A673 (cell line): ENCODE measurements at regions not wholly inside any gene's neighbourhood (a gene's known extent, or its start where the extent isn't known, plus 50 kb on each side); places are given as distances from the start of the nearest gene placed in this dataset.

Source experiments
- BruUV-seq: library from RNA; stranded (reverse); fragments of 400-500 nt; replicated peaks from 2 replicates; lab custom pipeline; 2021; lab: Mats Ljungman, UMichigan
- CTCF ChIA-PET: fragments of 300-600 bp; sonication (Branson Sonifier 250); formaldehyde crosslinking; loops from one replicate; lab custom pipeline; 2022; ENCODE audit warnings: antibody characterized with exemption; lab: Charles Lee
- POLR2A ChIA-PET: fragments of 300-600 bp; sonication (Branson Sonifier 250); formaldehyde crosslinking; loops from one replicate; lab custom pipeline; 2022; ENCODE audit warnings: antibody characterized with exemption; ENCODE audit not compliant: low non-redundant PET; lab: Charles Lee
- DNase-seq: peaks from one replicate; pipeline ENCODE4 v3.0.0-alpha.2; 2015; ENCODE audit warnings: low spot score
- H3K27ac ChIP-seq: fragments of 200-600 bp; sonication (generic); 2 replicates; pipeline ENCODE4 v1.5.1; 2016; ENCODE audit warnings: mixed run types, low read depth, mild to moderate bottlenecking, mixed read lengths, antibody characterized with exemption, low read length; ENCODE audit not compliant: poor library complexity, severe bottlenecking
- H3K27me3 ChIP-seq: fragments of 200-600 bp; sonication (generic); replicated peaks from 2 replicates; pipeline ENCODE4 v1.6.1; 2017; ENCODE audit warnings: mixed run types, low read depth, mild to moderate bottlenecking, mixed read lengths, antibody characterized with exemption, low read length; ENCODE audit not compliant: insufficient read depth, poor library complexity
- H3K36me3 ChIP-seq: fragments of 200-600 bp; sonication (generic); 2 replicates; pipeline ENCODE4 v1.6.1; 2016; ENCODE audit warnings: mixed run types, mild to moderate bottlenecking, mixed read lengths, antibody characterized with exemption, low read length; ENCODE audit not compliant: insufficient read depth, poor library complexity, severe bottlenecking
- H3K4me1 ChIP-seq: fragments of 200-600 bp; sonication (generic); 2 replicates; pipeline ENCODE4 v1.6.1; 2017; ENCODE audit warnings: mixed run types, mild to moderate bottlenecking, mixed read lengths, antibody characterized with exemption, low read length; ENCODE audit not compliant: insufficient read depth, poor library complexity, severe bottlenecking
- H3K4me3 ChIP-seq: fragments of 200-600 bp; sonication (generic); 2 replicates; pipeline ENCODE4 v1.5.1; 2016; ENCODE audit warnings: low read depth, mixed run types, mild to moderate bottlenecking, mixed read lengths, low read length; ENCODE audit not compliant: poor library complexity, severe bottlenecking
- H3K9me3 ChIP-seq: fragments of 200-600 bp; sonication (generic); 2 replicates; pipeline ENCODE4 v1.6.1; 2016; ENCODE audit warnings: mixed run types, low read depth, mild to moderate bottlenecking, mixed read lengths, antibody characterized with exemption, low read length; ENCODE audit not compliant: poor library complexity, severe bottlenecking
- EZH2 ChIP-seq: fragments of 200-600 bp; sonication (generic); IDR thresholded peaks from 2 replicates; pipeline ENCODE4 v1.6.1; 2017; ENCODE audit warnings: borderline replicate concordance, low read depth, mild to moderate bottlenecking, mixed read lengths, antibody characterized with exemption, low read length; ENCODE audit not compliant: poor library complexity, severe bottlenecking
- intact Hi-C: fragments of 100-400 bp; cut with micrococcal nuclease; formaldehyde crosslinking; loops from one replicate; pipeline ENCODE4 v1.10.0; 2022; ENCODE audit not compliant: unreplicated experiment
- TF ChIP-seq, protein P1 (sequence below): fragments of 300-800, 200-600 bp; sonication (generic); conservative IDR thresholded peaks from 2 replicates; pipeline ENCODE4 v1.5.1; 2017; ENCODE audit warnings: low read depth, mild to moderate bottlenecking, antibody characterized with exemption, low read length, moderate library complexity, mixed read lengths

DNA sequence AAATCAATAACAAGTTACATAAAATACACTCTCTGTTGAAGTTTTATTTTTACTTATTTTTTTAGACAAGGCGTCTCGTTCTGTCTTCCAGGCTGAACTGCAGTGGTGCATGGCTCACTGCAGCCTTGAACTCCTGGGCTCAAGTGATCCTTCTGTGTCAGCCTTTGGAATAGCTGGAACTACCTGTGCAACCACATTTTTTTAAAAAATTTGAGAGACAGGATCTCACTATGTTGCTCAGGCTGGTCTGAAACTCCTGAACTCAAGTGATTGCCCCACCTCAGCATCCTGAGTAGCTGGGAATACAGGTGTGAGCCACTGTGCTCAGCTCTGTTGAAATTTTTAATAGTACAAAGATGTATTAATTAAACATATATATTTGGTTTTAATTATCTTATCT is 614.3 kb upstream of the ARRDC4 start:
- CTCF ChIA-PET = no interaction called here
- POLR2A ChIA-PET = no interaction called here
- Histone ChIP-seq H3K27me3 (no peaks in the 10 kb centered on the region), H3K4me3 (no peak overlapping the region), H3K9me3 (no peaks in the 10 kb centered on the region), H3K36me3 (no peaks in the 10 kb centered on the region), H3K27ac (no peak overlapping the region), H3K4me1 (no peaks in the 10 kb centered on the region)
- no peak for DNase-seq
- intact Hi-C loops = no loop called here
- no TSS peak for BruUV-seq
- TF ChIP-seq, protein P1, sequence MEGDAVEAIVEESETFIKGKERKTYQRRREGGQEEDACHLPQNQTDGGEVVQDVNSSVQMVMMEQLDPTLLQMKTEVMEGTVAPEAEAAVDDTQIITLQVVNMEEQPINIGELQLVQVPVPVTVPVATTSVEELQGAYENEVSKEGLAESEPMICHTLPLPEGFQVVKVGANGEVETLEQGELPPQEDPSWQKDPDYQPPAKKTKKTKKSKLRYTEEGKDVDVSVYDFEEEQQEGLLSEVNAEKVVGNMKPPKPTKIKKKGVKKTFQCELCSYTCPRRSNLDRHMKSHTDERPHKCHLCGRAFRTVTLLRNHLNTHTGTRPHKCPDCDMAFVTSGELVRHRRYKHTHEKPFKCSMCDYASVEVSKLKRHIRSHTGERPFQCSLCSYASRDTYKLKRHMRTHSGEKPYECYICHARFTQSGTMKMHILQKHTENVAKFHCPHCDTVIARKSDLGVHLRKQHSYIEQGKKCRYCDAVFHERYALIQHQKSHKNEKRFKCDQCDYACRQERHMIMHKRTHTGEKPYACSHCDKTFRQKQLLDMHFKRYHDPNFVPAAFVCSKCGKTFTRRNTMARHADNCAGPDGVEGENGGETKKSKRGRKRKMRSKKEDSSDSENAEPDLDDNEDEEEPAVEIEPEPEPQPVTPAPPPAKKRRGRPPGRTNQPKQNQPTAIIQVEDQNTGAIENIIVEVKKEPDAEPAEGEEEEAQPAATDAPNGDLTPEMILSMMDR = no peak
- no peak for TF ChIP-seq EZH2

DNA sequence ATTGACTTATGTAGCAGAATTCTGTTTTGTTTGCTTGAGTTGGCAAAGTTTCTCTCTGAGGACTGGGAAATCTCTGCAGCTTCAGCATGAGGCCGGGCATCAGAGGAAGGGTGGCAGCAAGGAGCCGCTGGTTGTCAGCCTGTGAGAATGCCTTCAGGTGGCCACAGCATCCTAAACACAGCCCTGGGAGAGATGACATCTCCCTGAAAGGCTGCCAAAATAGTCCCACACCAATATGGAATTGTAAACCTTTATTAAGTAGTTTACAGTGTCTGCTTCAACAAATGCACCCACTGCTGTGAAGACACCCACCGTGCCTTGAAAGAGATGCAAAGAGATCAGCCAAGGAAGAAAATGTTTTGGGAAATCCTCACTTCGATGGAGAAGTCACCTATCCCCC is 609.7 kb upstream of the ARRDC4 start:
- BruUV-seq = no TSS peak
- intact Hi-C loops = no loop called here
- ChIA-PET CTCF (no interaction called here), POLR2A (interaction anchor here (0.6 kb wide), 1 partner anchor 612 kb away, joined by 4 read pairs; no protein-coding TSS in a partner anchor)
- Histone ChIP-seq H3K9me3 (no peaks in the 10 kb centered on the region), H3K36me3 (no peaks in the 10 kb centered on the region), H3K4me3 (no peak overlapping the region), H3K4me1 (no peaks in the 10 kb centered on the region), H3K27ac (no peak overlapping the region), H3K27me3 (no peaks in the 10 kb centered on the region)
- DNase-seq = no peak
- no peak for TF ChIP-seq EZH2
- TF ChIP-seq, protein P1 = no peak

DNA sequence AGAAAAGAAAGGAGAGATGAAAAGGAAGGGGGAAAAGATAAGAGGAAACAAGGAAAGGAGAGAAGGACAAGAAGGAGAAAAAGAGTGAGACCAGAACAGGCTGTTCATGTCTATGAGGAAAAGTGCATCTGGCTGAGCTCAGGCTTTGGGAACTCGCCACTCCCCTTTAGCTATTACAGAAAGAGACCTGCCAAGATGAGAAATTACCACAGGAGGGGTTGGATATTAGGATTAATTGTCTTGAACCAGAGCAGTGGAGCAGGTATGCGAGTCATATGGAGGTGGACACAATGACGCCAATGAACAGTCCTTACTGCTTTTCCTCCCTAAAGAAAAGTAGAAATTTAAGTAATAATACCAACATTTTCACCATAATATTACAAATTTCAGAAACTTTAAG is 577.0 kb upstream of the ARRDC4 start:
- BruUV-seq = no TSS peak
- ChIA-PET CTCF (no interaction called here), POLR2A (no interaction called here)
- H3K4me3 ChIP-seq = no peak overlapping the region
- H3K9me3 ChIP-seq = no peaks in the 10 kb centered on the region
- intact Hi-C loops = no loop called here
- DNase-seq = no peak
- no peaks in the 10 kb centered on the region for H3K4me1 ChIP-seq
- H3K27me3 ChIP-seq = no peaks in the 10 kb centered on the region
- H3K27ac ChIP-seq = no peak overlapping the region
- TF ChIP-seq EZH2 = no peak
- TF ChIP-seq, protein P1 = no peak
- no peaks in the 10 kb centered on the region for H3K36me3 ChIP-seq
